GM12892 (cell line): ENCODE measurements at regions not wholly inside any gene's neighbourhood (a gene's known extent, or its start where the extent isn't known, plus 50 kb on each side); places are given as distances from the start of the nearest gene placed in this dataset.

Experiments used
- POLR2A ChIP-seq: IDR thresholded peaks from 2 replicates; pipeline ENCODE4 v1.6.1; 2011; ENCODE audit warnings: low read depth, low read length, control low read depth
- POLR2AphosphoS5 ChIP-seq: IDR thresholded peaks from 2 replicates; pipeline ENCODE4 v1.6.1; 2011; ENCODE audit warnings: low read depth, low read length, control low read depth
- TAF1 ChIP-seq: IDR thresholded peaks from 2 replicates; pipeline ENCODE4 v1.6.1; 2011; ENCODE audit warnings: low read depth, mild to moderate bottlenecking, control low read depth, low read length, borderline replicate concordance

DNA sequence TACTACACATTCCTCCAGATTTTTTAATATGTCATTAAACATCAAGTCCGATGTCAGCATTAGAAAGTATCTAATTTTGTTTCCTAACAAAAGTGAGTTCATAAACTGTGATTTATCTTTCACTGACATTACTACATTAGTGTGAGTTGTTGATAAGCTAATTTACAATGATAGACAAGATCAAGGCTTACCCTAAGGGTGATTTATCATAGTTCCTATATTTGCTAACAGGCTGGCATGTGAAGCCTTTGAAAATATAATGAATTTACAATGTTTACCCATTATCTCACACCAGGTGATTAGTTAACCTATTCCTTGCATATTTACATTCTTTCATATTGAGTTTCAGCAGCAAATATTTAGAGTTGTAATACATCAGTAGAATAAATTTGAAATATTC, 1096.9 kb upstream of the NUDT12 start:
- no peak for TF ChIP-seq POLR2AphosphoS5
- TF ChIP-seq POLR2A = no peak
- TF ChIP-seq TAF1 = no peak
